ENCODE measurements at regions not wholly inside any gene's neighbourhood (a gene's known extent, or its start where the extent isn't known, plus 50 kb on each side); places are given as distances from the start of the nearest gene placed in this dataset.

DNA sequence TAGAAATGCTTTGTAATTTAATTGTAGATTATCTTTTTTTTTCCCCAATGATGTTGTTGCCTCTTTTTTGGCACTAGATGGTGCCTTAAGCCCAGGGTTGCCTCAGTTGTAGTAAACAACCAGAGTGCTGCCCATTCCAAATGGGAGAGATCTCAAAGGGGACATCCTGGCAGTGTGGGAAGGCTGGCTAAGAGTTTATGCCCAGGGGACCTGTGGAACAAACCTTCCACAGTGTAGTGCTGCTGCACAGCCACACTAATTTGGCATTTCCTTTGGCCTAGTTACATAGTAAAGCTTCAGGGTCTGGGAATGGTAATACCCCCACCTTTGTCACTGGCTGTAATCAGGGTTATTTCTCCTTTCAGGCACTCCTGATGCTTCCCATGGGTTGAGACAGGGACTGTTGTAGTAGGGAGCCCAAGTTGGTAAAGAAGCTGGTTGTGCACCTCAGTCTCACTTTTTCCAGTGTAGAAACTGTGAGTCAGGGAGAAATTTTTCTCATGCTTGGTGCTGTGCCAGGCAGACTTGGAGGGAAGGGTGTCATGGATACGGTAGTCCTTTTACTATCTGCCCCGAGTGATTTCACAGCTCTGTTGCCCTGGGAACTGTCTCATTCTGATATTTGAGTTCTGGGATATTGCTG, 177.8 kb upstream of the ECI2 start:
- Histone ChIP-seq H3K36me3 (ENCODE audit: low read depth) (no peaks in the 10 kb centered on the region), H4K20me1 (ENCODE audit: insufficient read depth) (no peaks in the 10 kb centered on the region), H2AFZ (peak overlapping the region; percentile 31), H3K4me1 (ENCODE audit: insufficient read depth) (peaks cover 35% of the 10 kb centered on the region), H3K4me2 (ENCODE audit: unreplicated experiment) (peak overlapping the region; percentile 73), H3K79me2 (ENCODE audit: insufficient read depth) (no peaks in the 10 kb centered on the region), H3K4me3 (peak overlapping the region; percentile 53), H3K9me3 (ENCODE audit: low read depth) (no peaks in the 10 kb centered on the region), H3K27ac (peak overlapping the region; percentile 98), H3F3A (ENCODE audit: insufficient read depth) (peaks cover 37% of the 10 kb centered on the region), H3K9me2 (ENCODE audit: insufficient read depth) (no peaks in the 10 kb centered on the region), H3K9ac (peak overlapping the region; percentile 86), H3K27me3 (replicated peaks; ENCODE audit: insufficient read depth) (no peaks in the 10 kb centered on the region)
- peak; percentile 98 for DNase-seq
- in situ Hi-C loops (cut with MboI), result loop anchor here (25.0 kb wide), 2 partner anchors 624 to 1074 kb away; no protein-coding TSS in a partner anchor
- WGBS, 2 experiments (ENCODE audit: low coverage in 1 of 2, low lambda C conversion rate in 2 of 2, missing lambda C conversion rate in 2 of 2), result 0% methylated on average over 2 of the region's 2 CpGs
- TF ChIP-seq EZH2phosphoT487 (IDR thresholded peaks at IDR 0.05; ENCODE audit: insufficient read depth, low read depth) (no peak), EZH2 (IDR thresholded peaks at IDR 0.05; ENCODE audit: insufficient read depth, poor library complexity, severe bottlenecking) (no peak)

DNA sequence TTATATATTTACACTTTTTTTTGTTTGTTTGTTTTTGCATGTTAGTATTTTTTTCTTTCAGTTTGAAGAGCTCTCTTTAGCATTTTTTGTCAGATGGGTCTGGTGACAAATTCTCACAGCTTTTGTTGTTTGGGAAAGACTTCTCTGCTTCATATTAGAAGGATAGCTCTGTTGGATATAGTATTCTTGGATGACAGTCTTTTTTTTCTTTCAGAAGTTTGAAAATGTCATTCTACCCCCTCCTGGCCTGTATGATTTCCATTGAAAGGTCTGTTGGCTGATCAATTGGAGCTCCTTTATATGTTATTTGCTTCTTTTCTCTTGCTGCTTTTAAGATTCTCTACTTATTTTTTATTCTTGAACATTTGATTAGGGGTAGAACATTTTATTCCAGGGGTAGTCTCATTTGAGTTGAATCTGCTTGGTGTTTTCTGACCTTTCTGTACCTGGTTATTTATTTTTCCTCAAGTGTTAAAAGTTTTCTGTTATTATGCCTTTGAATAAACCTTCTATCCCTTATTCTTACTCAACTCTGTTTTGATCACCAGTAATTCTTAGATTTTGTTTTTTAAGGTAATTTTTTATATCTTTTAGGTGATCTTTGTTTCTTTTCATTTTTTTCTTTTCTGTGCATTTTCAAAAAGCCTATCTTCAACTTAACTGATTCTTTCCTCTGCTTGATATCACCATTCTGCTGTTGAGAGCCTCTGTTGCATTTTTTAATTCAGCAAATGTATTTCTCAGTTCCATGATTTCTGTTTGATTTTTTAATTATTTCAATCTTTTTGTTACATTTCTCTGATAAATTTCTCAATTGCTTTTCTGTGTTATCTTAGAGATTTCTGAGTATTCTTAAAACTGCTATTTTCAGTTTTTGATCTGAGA, 176.8 kb upstream of the ECI2 start:
- in situ Hi-C loops (cut with MboI), result loop anchor here (25.0 kb wide), 2 partner anchors 625 to 1075 kb away; no protein-coding TSS in a partner anchor
- no peak for TF ChIP-seq EZH2phosphoT487 (IDR thresholded peaks at IDR 0.05; ENCODE audit: insufficient read depth, low read depth)
- no peak for TF ChIP-seq EZH2 (IDR thresholded peaks at IDR 0.05; ENCODE audit: insufficient read depth, poor library complexity, severe bottlenecking)
- H3K36me3 ChIP-seq (ENCODE audit: low read depth), result no peaks in the 10 kb centered on the region

DNA sequence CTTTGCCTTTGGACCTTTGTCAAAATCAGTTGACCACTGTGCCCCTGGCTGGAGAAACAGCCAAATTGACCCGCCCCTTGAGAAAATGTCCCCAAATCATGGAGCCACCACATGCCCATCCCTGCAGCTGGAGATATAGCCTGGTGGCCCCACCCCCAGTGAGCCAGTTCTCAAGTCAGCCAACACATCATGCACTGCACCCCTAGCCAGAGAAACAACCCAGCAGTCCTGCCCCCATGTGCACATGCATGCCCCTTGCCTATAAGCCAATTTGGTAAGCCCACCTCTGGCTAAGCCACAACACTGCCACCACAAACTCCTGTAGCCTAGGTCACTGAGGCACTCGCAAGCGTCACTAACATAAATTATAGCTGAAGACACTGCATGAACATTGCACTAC, 174.2 kb upstream of the ECI2 start:
- H3F3A ChIP-seq (ENCODE audit: insufficient read depth), result peaks cover 22% of the 10 kb centered on the region
- no peaks in the 10 kb centered on the region for H4K20me1 ChIP-seq (ENCODE audit: insufficient read depth)
- H3K27me3 ChIP-seq (replicated peaks; ENCODE audit: insufficient read depth), result no peaks in the 10 kb centered on the region
- H2AFZ ChIP-seq, result no peak overlapping the region
- peaks cover 20% of the 10 kb centered on the region for H3K4me1 ChIP-seq (ENCODE audit: insufficient read depth)
- in situ Hi-C loops (cut with MboI), result loop anchor here (25.0 kb wide), 2 partner anchors 628 to 1078 kb away; no protein-coding TSS in a partner anchor
- 64 to 75% methylated on average over 3 of the region's 3 CpGs for WGBS, 2 experiments (ENCODE audit: low coverage in 1 of 2, low lambda C conversion rate in 2 of 2, missing lambda C conversion rate in 2 of 2)
- H3K4me2 ChIP-seq (ENCODE audit: unreplicated experiment), result no peak overlapping the region
- DNase-seq, result no peak
- H3K9ac ChIP-seq, result no peak overlapping the region
- TF ChIP-seq EZH2 (IDR thresholded peaks at IDR 0.05; ENCODE audit: insufficient read depth, poor library complexity, severe bottlenecking), result no peak
- no peak for TF ChIP-seq EZH2phosphoT487 (IDR thresholded peaks at IDR 0.05; ENCODE audit: insufficient read depth, low read depth)
- no peaks in the 10 kb centered on the region for H3K36me3 ChIP-seq (ENCODE audit: low read depth)
- no peaks in the 10 kb centered on the region for H3K79me2 ChIP-seq (ENCODE audit: insufficient read depth)
- H3K4me3 ChIP-seq, result no peak overlapping the region
- H3K9me2 ChIP-seq (ENCODE audit: insufficient read depth), result no peaks in the 10 kb centered on the region
- no peaks in the 10 kb centered on the region for H3K9me3 ChIP-seq (ENCODE audit: low read depth)
- H3K27ac ChIP-seq, result no peak overlapping the region

More for the DNA sequence above, 176.8 kb upstream of the ECI2 start:
- Histone ChIP-seq H2AFZ (peak overlapping the region; percentile 31; the same call in 1 of the 2 replicates), H3K4me3 (no peak overlapping the region), H3K79me2 (ENCODE audit: insufficient read depth) (no peaks in the 10 kb centered on the region), H4K20me1 (ENCODE audit: insufficient read depth) (no peaks in the 10 kb centered on the region), H3K27me3 (replicated peaks; ENCODE audit: insufficient read depth) (no peaks in the 10 kb centered on the region), H3K4me1 (ENCODE audit: insufficient read depth) (peaks cover 26% of the 10 kb centered on the region), H3K9me2 (ENCODE audit: insufficient read depth) (no peaks in the 10 kb centered on the region), H3K9ac (peak overlapping the region; percentile 86), H3K27ac (peak overlapping the region; percentile 98), H3K4me2 (ENCODE audit: unreplicated experiment) (no peak overlapping the region), H3F3A (ENCODE audit: insufficient read depth) (peaks cover 29% of the 10 kb centered on the region), H3K9me3 (ENCODE audit: low read depth) (no peaks in the 10 kb centered on the region)
- DNase-seq, result no peak

DNA sequence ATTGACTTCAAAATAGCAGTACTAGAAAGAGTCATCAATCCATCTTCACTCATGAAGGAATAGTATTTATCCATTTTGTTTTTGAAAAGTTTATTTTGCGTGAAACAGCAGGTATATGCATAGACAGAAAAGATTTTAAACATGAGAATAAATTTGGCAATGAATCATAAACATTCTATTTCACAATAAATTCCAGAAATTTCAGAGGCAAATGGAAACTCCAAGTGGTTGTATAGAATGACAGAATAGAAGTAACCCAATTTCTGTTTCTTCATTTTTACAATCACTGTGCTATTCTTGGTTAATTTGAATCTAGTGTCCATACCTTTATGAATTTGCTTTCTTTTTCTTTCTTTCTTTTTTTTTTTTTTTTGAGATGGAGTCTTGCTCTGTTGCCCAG, 173.0 kb upstream of the ECI2 start:
- TF ChIP-seq EZH2 (IDR thresholded peaks at IDR 0.05; ENCODE audit: insufficient read depth, poor library complexity, severe bottlenecking), result no peak
- TF ChIP-seq EZH2phosphoT487 (IDR thresholded peaks at IDR 0.05; ENCODE audit: insufficient read depth, low read depth), result no peak
- Histone ChIP-seq H3K9me3 (ENCODE audit: low read depth) (no peaks in the 10 kb centered on the region), H3K27me3 (replicated peaks; ENCODE audit: insufficient read depth) (no peaks in the 10 kb centered on the region), H2AFZ (no peak overlapping the region), H3K79me2 (ENCODE audit: insufficient read depth) (no peaks in the 10 kb centered on the region), H3K4me3 (no peak overlapping the region), H3K9ac (no peak overlapping the region), H3F3A (ENCODE audit: insufficient read depth) (peaks cover 12% of the 10 kb centered on the region; the same call in 1 of the 2 replicates), H3K9me2 (ENCODE audit: insufficient read depth) (peaks cover 5% of the 10 kb centered on the region; the same call in 1 of the 2 replicates), H4K20me1 (ENCODE audit: insufficient read depth) (no peaks in the 10 kb centered on the region), H3K36me3 (ENCODE audit: low read depth) (no peaks in the 10 kb centered on the region), H3K4me1 (ENCODE audit: insufficient read depth) (peaks cover 13% of the 10 kb centered on the region), H3K27ac (no peak overlapping the region), H3K4me2 (ENCODE audit: unreplicated experiment) (no peak overlapping the region)
- 50 to 68% methylated on average over 1 of the region's 1 CpG for WGBS, 2 experiments (ENCODE audit: low coverage in 1 of 2, low lambda C conversion rate in 2 of 2, missing lambda C conversion rate in 2 of 2)
- peak; percentile 25 for DNase-seq
- in situ Hi-C loops (cut with MboI), result loop anchor here (25.0 kb wide), 2 partner anchors 629 to 1079 kb away; no protein-coding TSS in a partner anchor

Measured in GM23248 (cell line).